H4 (cell line): ENCODE measurements at regions not wholly inside any gene's neighbourhood (a gene's known extent, or its start where the extent isn't known, plus 50 kb on each side); places are given as distances from the start of the nearest gene placed in this dataset.
A peak's percentile ranks its signal among the peaks of the same experiment; 100 is the strongest.

ENCODE experiments used
- DNase-seq: peaks from one replicate; pipeline ENCODE4 v3.0.0-alpha.2; 2015; ENCODE audit warnings: low spot score

DNA sequence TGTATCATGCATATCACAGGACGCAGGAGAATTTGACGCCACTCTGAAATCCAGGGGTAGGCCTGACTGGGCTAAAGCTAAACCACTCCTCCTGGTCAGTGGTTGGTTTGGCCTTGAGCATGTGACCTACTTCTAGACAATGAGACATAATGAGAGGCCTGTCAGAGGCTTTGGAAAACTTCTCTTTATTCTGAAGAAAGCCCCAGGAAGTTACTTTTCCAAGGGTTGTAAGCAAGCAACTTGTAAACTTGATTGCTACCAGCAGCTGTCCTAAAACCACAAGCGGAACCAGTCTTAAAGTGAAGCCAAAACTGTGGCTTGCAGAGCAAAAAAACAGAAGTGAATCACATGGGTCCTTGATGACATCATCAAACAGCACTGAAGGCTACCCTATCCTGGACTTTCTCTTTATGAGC is 138.2 kb upstream of the COX10 start:
- peak; percentile 76 for DNase-seq

DNA sequence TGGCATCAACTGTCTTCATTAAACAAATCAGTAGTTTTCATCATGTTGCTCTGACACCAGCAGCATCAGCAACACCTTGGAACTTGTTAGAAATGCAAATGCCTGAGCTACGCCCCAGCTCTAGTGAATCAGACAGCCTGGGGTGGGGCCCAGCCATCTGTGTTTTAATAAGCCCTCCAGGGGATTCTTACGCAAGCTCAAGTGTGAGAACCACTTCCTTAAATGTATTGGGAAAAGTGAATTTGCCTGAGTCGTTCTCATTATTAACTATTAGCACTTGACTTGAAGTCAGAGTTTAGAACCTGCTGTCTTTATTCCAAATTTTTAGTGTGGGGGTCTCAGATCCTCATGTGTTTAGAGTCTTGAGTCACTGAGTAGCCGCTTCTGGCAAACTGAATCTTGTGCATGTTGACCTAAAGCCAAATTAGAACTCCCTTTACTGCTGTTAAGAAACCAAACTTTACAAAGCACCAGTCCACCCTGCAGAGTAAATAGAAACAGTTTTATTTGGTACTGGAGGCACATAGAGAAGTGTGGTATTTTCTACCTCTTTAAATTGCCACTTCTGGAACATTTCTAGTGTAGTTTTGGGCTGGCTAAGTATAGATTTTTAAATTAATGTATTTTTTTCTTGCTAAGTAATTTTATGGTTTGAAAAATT is 137.4 kb upstream of the COX10 start:
- DNase-seq: no peak

- DNase-seq: no peak
Measured at GRCh38 chr17:13933441-13934276, 135.6 kb upstream of the COX10 start.

DNA sequence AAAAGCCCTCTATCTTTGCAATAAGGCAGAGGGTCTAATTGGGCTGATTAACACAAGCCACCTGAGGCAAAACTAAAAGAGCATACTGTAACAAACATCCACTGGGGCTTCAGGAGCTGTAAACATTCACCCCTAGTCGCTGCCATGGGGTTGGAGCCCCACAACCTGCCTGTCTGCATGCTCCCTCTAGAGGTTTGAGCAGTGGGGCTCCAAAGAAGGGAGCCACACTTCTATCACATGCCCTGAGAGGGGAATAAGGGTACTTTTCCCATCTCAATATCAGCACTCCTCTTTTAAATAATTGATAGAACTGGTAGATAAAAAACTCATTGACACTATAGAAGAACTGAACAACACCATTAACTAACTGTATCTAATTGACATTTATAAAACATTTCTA is 130.1 kb upstream of the COX10 start:
- DNase-seq: no peak

- peak; percentile 91 for DNase-seq
Measured at GRCh38 chr17:13940858-13941665, 128.2 kb upstream of the COX10 start.

DNA sequence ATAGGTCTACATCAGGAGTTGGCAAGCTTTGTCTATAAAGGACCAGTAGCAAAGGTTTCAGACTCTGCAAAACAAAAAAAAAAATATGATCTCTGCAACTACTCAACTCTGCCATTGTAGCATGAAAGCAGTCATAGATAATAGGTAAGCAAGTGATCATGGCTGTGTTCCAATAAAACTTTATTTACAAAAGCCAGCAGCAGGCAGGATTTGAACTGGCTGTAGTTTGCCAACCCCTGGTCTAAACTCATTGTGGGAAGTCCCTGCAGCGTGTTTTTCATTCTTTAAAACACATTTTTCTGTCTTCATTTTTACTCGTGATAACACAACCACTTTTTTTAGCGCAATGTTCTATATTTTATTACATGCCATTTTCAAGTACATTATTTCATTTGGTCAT is 127.5 kb upstream of the COX10 start:
- DNase-seq: no peak

GRCh38 chr17:13943909-13944308 is 125.4 kb upstream of the COX10 start:
- no peak for DNase-seq

DNA sequence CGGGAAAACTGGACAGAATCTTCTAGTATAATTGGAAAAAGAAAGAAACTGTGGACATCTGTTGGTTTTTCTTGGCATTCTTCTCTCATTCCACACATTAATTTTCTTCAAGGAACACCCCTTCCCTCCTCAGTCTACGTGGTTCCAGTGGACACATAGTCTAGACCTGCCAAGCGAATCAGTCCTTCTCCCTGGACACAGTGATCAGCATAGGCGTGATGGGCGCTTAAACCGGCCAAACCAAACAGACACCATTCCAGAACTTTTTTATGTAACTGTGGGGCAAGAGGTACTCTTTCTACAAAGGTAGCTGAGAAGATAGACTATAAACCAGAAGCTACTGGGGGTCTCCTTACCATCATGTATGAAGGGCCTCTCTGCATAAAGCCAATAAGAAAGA is 121.8 kb upstream of the COX10 start:
- DNase-seq: no peak

DNA sequence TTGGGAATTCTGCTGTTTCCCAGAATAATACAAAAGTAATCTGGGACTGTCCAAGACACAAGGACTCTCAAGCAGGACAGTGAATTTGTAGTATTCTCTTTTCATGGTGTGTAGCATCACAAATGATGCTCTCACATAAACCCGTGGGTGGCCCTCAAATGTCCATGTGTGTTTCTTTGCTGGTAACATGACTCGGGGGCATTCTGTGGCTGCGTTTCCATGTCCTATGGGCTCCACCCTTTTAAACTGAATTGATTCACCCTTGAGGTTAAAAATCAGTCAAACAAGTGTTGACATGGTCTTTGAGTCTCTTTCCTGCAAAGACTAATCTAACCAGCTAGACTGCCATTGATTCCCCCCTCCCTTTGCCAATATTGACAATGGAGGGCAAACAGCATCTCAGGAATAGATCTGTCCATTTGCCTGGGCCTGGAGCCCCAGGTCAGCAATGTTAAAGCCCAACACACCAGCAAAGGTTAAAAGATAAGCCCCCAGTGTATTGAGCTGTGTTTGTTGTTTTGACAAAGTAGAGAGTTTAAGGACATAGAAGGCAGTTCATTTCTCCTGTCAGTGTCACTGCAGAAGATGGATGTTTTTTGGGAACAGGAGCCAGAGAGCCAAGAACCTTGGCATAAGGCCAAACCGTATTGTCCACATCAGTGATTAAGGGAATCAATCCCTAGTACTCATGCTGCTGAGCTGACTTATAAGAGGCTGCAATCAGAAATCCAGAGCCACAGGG is 117.1 kb upstream of the COX10 start:
- no peak for DNase-seq

DNA sequence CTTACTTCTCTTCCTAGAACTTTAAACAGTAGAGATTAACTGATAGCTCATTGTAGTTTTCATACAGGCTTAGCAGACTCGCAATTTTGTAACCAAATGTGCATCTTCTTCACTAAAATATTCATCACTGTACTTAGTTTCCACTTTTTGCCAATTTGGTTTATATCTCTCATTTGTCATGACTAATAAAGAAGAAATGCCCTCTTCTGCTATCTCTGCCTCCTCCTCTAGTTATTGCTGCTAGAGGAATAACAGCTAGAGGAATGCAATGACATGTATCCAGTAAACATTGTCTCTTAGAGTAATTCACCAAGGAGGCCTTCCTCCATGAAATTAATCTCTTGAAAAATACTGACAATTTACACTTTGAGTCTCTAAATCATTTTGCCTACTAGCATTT is 115.5 kb upstream of the COX10 start:
- DNase-seq: no peak

DNA sequence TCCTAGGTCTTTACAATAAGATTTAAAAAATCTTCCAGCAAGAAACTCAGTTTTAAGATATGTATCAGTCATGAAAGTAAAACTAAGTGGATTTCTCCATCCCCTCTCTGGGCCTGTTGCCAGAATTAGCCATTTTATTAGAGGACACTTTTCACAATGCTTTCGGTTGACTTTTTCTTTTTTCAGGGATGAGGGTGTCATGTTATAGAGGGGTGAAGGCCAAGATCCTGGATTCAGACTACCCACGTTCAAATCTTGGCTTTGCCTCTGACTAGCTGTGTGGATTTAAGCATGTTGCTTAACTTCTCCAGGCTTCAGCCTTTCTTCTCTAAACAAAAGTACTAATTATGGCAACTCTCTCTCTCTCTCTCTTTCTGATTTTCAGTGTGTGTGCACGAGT is 111.7 kb upstream of the COX10 start:
- DNase-seq: no peak

GRCh38 chr17:13958773-13959172 is 110.5 kb upstream of the COX10 start:
- no peak for DNase-seq

DNA sequence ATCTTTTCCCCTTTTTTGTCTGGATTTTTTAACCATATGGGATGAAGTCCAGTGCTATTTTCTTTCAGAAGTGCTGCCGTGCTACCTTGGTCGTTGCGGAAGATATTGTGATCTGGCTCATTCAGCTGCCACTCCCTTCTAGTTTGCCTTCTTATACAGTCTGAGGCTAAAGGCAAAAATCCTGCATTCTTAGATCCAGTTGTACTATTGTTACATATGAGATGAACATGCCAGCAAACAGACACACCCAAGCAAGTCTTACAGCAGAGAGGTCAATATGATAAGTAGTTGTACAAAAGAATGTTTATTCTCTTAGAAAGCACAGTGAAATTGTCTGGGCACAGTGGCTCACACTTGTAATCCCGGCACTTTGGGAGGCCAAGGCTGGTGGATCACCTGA is 108.0 kb upstream of the COX10 start:
- DNase-seq: no peak

DNA sequence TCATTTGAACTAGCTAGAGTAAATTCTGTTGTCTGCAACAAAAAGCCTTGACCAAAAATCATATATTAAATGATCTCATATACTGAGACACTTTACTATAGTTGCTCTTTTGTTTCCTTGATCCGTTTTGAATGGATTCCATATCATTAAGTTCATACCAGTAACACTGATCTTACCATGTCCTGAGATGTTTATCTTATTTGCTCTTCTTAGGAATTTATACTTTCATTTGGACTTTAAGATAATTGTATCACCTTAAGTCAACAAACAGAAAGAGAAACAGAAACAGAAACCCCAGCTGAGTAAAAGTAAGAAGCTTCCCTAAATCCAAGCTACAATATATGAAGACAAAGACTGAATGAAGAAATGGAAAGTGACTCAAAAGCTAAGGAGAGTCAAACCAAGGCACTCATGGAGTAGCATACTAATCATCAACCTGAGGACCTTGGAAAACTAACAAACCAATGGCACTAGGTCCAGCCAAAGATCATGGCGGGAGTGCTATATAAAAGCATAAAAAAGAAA is 106.5 kb upstream of the COX10 start:
- no peak for DNase-seq

- DNase-seq: no peak
Measured at GRCh38 chr17:13967416-13967815, 101.9 kb upstream of the COX10 start.

DNA sequence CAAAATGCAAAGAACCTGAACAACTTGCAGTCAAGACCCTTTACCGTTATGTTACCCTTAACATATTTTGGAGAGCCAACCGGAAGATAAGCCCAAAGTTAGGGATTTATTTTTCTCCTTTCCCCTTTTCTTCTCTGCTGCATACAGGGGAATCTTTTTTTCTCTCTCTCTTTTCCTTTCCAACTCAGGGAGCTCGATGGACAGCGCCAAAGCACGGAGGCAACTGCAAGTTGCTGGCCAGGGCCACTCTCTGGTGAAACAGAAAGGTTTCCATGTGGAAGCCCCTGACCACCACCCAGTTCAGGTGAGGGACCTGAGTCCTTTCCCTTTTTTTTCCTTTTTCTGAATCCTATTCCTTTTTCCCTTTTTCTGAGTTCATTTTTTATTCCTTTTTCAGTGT is 98.8 kb upstream of the COX10 start:
- DNase-seq: no peak

DNA sequence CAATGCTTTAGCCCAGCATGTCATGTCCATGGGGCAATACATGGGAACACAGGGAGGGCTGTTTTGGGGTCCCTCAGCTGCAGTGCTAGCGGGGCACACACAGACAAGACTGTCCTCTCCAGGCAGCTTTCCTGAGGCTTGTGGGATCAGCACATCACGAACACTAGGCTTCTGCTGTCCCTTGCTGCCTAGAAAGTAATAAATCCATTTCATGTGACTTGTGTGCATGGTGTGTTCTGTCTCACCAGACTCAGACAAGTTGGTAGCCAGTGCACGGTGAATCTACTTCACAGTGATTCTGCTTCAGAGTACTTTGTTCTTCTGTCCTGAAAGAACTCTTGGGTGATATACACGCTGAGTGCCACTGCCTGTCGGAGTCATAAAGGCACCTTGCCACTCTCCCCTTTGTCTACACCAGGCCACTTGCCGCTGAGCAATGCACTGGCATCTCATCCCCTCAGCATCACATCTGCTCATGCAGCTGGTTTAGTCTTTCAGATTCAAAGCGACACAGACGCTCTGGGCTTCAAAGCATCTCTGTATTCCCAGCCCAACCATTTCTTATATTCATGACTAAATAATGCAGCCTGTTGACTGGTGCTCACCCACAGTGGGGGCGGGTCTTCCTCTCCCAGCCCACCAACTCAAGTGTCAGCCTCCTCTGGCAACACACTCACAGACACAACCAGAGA is 95.2 kb upstream of the COX10 start:
- no peak for DNase-seq

DNA sequence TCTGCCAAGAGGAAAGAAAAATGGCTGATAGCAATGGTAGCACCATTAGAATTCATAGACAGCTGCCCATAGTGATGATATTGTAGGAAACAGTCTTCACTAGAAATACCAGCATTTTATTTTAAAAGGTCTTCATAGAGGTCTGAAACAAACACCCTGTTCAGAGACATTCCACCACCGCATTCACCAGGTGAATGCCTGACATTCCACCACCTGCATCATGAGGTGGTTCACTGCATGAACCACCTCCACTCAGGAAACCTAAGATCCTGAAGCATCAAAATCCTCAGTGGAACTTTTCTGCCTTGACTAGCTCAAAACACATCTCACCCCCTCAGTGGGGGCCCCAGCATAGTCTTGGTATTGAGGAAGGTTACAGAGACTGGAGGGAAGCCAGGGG is 91.5 kb upstream of the COX10 start:
- DNase-seq: no peak

- DNase-seq: no peak
Measured at GRCh38 chr17:13978478-13978877, 90.8 kb upstream of the COX10 start.

GRCh38 chr17:13981881-13982280 is 87.4 kb upstream of the COX10 start:
- DNase-seq: no peak

DNA sequence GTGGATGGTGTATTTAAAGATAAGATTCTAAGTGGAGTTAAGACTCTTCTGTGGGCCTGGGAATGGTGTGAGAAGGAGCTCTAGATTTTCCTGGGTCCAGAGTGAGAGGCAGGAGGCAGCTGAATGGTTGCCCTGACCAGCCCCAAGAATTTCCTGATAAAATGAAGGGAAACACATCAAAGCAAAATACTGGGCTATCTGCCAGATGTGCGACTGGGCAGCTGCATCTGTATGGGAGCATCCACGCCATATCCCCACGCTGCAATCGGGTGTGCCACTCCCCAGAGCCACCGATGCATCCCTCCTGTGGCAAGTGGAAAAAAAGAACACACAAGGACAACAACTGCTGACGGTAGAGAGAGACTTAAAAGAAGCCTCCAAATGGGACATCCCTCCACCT is 84.3 kb upstream of the COX10 start:
- no peak for DNase-seq
